ENCODE measurements at regions not wholly inside any gene's neighbourhood (a gene's known extent, or its start where the extent isn't known, plus 50 kb on each side); places are given as distances from the start of the nearest gene placed in this dataset.

- TF ChIP-seq POLR2A (IDR thresholded peaks at IDR 0.05), result no peak
- no peak for TF ChIP-seq CTCF (IDR thresholded peaks at IDR 0.05 in 8 of 11, conservative IDR thresholded peaks at IDR 0.05 in 3 of 11)
- TF ChIP-seq POLR2AphosphoS5 (IDR thresholded peaks at IDR 0.05), result no peak
Measured at GRCh38 chr16:16871196-16871595, 492.3 kb downstream of the NPIPA7 start.
